ENCODE measurements at regions not wholly inside any gene's neighbourhood (a gene's known extent, or its start where the extent isn't known, plus 50 kb on each side); places are given as distances from the start of the nearest gene placed in this dataset.

DNA sequence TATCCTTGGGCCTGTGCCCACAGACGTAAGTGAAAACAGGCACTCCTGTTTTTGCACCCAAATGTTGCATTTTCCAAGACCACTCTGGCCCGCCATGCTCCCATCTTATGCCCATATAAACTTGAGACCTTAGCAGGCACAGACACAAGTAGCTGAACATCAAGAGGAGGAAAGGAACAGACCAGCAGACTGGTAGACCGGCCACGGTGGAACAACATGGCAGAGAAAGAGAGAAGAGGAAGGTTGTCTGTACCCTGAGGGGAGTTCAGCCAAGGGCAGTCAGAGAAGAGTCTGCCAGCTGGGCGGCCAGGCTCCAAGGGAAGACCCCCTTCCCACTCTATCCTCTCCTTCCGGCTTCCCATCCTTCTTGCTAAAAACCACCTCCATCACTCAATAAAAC is 85.3 kb downstream of the GPR37 start:
- no peak for DNase-seq (ENCODE audit: low spot score)
- no peak for TF ChIP-seq CTCF (IDR thresholded peaks at IDR 0.05; ENCODE audit: extremely low read depth, missing control alignments)

GRCh38 chr7:124679586-124680225 is 85.9 kb downstream of the GPR37 start:
- no peak for TF ChIP-seq CTCF (IDR thresholded peaks at IDR 0.05; ENCODE audit: extremely low read depth, missing control alignments)

DNA sequence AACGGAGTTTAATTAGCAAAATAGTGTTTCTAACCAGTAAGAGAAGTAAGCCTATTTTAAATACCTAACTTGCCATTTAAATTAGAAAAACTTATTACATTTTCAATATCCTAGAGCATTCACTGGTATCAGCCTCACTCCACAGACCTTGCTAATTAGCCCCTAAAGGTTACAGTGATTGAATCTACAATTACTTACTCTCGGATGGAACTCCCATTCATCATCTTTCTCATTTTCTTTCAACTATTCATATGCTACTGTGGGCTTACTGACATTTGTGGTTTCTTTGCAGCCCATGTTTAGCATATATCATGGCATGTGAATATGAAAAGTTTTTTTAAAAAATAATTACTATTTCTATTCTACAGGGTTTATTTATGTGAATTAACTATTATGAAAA is 86.4 kb downstream of the GPR37 start:
- no peak for TF ChIP-seq CTCF (IDR thresholded peaks at IDR 0.05; ENCODE audit: extremely low read depth, missing control alignments)
- no peak for DNase-seq (ENCODE audit: low spot score)

More at GRCh38 chr7:124679586-124680225, 85.9 kb downstream of the GPR37 start:
- DNase-seq (ENCODE audit: low spot score): no peak

GRCh38 chr7:124674451-124674850 is 91.1 kb downstream of the GPR37 start:
- no peak for TF ChIP-seq CTCF (IDR thresholded peaks at IDR 0.05; ENCODE audit: extremely low read depth, missing control alignments)
- DNase-seq (ENCODE audit: low spot score): no peak

DNA sequence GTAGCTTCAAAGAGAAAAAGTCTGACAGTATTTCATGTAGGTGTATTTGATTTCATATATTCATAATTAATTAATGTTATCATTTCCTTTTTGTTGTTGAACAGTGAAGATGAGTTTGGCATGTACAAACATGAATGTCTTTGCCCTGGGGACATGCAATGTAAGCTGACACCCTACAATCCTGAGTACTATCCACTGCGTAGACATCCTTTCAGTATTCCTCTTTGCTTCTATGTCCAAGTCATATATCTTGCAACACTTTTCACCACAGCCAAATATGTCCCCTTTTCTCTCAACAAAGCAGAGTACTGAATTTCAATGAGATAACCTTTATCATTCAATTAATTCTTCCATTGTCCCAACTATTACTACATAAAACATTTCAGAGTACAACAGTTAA is 93.6 kb downstream of the GPR37 start:
- TF ChIP-seq CTCF (IDR thresholded peaks at IDR 0.05; ENCODE audit: extremely low read depth, missing control alignments): no peak
- no peak for DNase-seq (ENCODE audit: low spot score)

DNA sequence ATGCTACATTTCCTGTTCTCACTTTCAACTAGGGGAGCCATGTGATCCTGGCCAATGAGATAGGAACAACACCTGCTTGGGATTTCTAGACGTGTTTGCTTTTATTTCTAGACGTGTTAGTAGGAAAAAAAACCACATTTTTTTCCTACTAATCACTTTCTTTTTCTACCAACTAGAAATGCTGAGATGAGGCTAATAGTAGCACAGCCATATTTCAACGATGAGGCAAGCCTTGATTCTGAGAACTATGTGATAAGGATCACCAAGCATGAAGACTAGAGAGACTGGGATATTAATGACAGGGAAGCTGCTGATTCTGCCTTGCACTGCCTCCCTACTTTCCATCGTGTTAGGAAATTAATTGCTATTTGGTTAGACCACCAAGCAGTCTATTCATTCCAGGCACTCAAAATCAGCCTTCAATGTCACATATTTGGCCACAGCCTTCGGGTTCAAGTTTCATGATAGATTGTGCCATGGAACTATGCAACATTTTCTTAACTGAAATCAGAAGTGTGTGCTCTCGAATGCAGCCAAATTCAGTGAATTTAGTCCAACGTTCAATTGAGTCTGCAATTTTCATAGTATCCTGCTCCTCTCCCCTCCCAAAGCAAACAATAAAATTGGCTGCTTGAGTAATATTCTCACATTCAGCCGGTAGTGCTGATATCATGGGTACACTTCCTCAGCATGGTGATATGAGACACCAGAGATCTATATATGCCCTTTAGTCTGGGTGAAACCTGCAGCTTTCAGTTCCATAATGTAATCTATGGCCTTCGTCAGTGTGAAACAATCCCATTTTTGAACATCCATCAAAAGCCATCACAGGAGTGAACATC is 98.1 kb downstream of the GPR37 start:
- no peak for DNase-seq (ENCODE audit: low spot score)

More for the DNA sequence above, 98.1 kb downstream of the GPR37 start:
- TF ChIP-seq CTCF (IDR thresholded peaks at IDR 0.05; ENCODE audit: extremely low read depth, missing control alignments): no peak
